GM13977 (cell line): ENCODE measurements at regions not wholly inside any gene's neighbourhood (a gene's known extent, or its start where the extent isn't known, plus 50 kb on each side); places are given as distances from the start of the nearest gene placed in this dataset.
"Not testable (repeated sequence)": the region's sequence is repeated elsewhere in the genome, so short reads cannot be mapped to it uniquely, and the experiment has no call there.

Experiments used
- DNase-seq: peaks from one replicate; pipeline ENCODE4 v3.0.0; 2012; ENCODE audit warnings: low spot score
- in situ Hi-C: fragments of 300-500 bp; cut with MboI; formaldehyde crosslinking; loops from one replicate; pipeline ENCODE4 v1.12.0; 2022; ENCODE audit warnings: low sequenced_read_pairs, low pct_unique_long_range_greater_than_20kb, mixed read lengths, inconsistent platforms; ENCODE audit not compliant: unreplicated experiment
- TF ChIP-seq, protein P1 (sequence below): IDR thresholded peaks from 2 replicates; pipeline ENCODE4 v1.5.1; 2012; ENCODE audit warnings: mild to moderate bottlenecking, control low read depth; ENCODE audit not compliant: insufficient read depth; ENCODE audit errors: extremely low read depth, missing control alignments

GRCh38 chrX:80929251-80929650 is 119.6 kb upstream of the BRWD3 start:
- in situ Hi-C loops: no loop called here
- DNase-seq: no peak

GRCh38 chrX:80917919-80918318 is 108.2 kb upstream of the BRWD3 start:
- DNase-seq: no peak
- in situ Hi-C loops: no loop called here
- TF ChIP-seq, protein P1, sequence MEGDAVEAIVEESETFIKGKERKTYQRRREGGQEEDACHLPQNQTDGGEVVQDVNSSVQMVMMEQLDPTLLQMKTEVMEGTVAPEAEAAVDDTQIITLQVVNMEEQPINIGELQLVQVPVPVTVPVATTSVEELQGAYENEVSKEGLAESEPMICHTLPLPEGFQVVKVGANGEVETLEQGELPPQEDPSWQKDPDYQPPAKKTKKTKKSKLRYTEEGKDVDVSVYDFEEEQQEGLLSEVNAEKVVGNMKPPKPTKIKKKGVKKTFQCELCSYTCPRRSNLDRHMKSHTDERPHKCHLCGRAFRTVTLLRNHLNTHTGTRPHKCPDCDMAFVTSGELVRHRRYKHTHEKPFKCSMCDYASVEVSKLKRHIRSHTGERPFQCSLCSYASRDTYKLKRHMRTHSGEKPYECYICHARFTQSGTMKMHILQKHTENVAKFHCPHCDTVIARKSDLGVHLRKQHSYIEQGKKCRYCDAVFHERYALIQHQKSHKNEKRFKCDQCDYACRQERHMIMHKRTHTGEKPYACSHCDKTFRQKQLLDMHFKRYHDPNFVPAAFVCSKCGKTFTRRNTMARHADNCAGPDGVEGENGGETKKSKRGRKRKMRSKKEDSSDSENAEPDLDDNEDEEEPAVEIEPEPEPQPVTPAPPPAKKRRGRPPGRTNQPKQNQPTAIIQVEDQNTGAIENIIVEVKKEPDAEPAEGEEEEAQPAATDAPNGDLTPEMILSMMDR: no peak

More at GRCh38 chrX:80929251-80929650, 119.6 kb upstream of the BRWD3 start:
- TF ChIP-seq, protein P1: no peak

GRCh38 chrX:80912351-80912750 is 102.7 kb upstream of the BRWD3 start:
- in situ Hi-C loops, DNase-seq: not testable (repeated sequence)

DNA sequence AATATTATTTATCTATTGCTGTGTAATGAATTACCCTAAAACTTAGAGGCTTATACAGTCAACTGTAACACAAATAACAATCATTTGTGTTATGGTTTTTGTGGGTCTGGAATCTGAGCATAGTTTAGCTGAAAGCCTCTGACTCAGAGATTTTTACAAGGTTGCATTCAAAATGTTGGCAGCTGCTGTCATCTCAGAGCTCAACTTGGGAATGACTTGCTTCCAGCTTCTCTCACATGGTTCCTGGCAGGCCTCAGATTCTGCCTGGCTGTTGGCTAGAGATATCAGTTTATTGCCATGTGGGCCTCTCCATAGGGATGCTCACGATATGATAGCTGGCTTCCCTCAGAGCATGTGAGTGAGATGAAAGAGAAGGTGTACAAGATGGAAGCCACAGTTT is 70.2 kb upstream of the BRWD3 start:
- TF ChIP-seq, protein P1: no peak
- in situ Hi-C loops: no loop called here

DNA sequence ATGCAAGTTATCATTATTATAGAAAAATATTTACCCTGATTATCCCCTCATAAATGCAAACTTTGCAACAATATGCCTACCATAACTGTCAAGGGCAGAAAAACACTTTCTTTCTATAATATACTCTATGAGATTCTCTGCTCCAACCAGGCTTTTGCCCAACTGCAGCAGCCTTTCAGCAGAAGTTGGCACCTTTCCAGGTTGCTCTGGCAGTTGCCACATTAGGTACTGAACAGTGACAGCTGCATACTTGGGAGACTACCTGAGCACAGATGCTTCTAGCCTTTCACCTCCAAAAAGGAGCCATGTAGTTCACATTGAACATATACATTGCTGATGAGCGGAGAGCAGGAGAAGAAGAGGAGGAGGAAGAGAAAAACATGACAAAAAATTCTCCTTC is 69.5 kb upstream of the BRWD3 start:
- TF ChIP-seq, protein P1: no peak
- DNase-seq: no peak
- in situ Hi-C loops: no loop called here

More for the DNA sequence above, 70.2 kb upstream of the BRWD3 start:
- no peak for DNase-seq

GRCh38 chrX:80876877-80877276 is 67.2 kb upstream of the BRWD3 start:
- TF ChIP-seq, protein P1: peak; percentile 45
- in situ Hi-C loops: no loop called here
- DNase-seq: peak; percentile 40
